Type B pancreatic cell (in vitro differentiated cells): ENCODE measurements at regions not wholly inside any gene's neighbourhood (a gene's known extent, or its start where the extent isn't known, plus 50 kb on each side); places are given as distances from the start of the nearest gene placed in this dataset.

Experiments used
- DNase-seq: peaks from one replicate; pipeline ENCODE4 v3.0.0; 2021; ENCODE audit warnings: mixed read lengths; ENCODE audit not compliant: unreplicated experiment; ENCODE audit errors: extremely low spot score
- H3K27ac Mint-ChIP-seq: 2 replicates; pipeline ENCODE4 v1.8.0; 2021; ENCODE audit warnings: mild to moderate bottlenecking, mixed read lengths
- H3K27me3 Mint-ChIP-seq: 2 replicates; pipeline ENCODE4 v1.8.0; 2021; ENCODE audit warnings: mixed read lengths
- H3K36me3 Mint-ChIP-seq: 2 replicates; pipeline ENCODE4 v1.8.0; 2021; ENCODE audit warnings: mixed read lengths
- H3K4me1 Mint-ChIP-seq: one replicate; pipeline ENCODE4 v1.8.0; 2021; ENCODE audit warnings: mixed read lengths; ENCODE audit not compliant: unreplicated experiment
- H3K4me3 Mint-ChIP-seq: 2 replicates; pipeline ENCODE4 v1.8.0; 2021; ENCODE audit warnings: mild to moderate bottlenecking, mixed read lengths
- H3K9me3 Mint-ChIP-seq: 2 replicates; pipeline ENCODE4 v1.8.0; 2021; ENCODE audit warnings: mixed read lengths
- CTCF ChIP-seq: fragments of 200-600 bp; sonication (generic); conservative IDR thresholded peaks from 2 replicates; pipeline ENCODE4 v1.5.0; 2021; ENCODE audit warnings: antibody characterized with exemption, mild to moderate bottlenecking

- Mint-ChIP-seq H3K4me3 (no peak overlapping the region), H3K27ac (no peak overlapping the region), H3K4me1 (no peaks in the 10 kb centered on the region), H3K27me3 (no peaks in the 10 kb centered on the region), H3K36me3 (no peaks in the 10 kb centered on the region), H3K9me3 (no peaks in the 10 kb centered on the region)
- no peak for TF ChIP-seq CTCF
- no peak for DNase-seq
These were observed 89.5 kb downstream of the RPL22L1 start for GRCh38 chr3:170780471-170780870.

- TF ChIP-seq CTCF: no peak
- Mint-ChIP-seq H3K36me3 (no peaks in the 10 kb centered on the region), H3K27ac (no peak overlapping the region)
These were observed 91.5 kb downstream of the RPL22L1 start for GRCh38 chr3:170778240-170779217.

GRCh38 chr3:170777564-170777926, 92.5 kb downstream of the RPL22L1 start:
- Mint-ChIP-seq H3K36me3 (no peaks in the 10 kb centered on the region), H3K27me3 (no peaks in the 10 kb centered on the region), H3K4me1 (no peaks in the 10 kb centered on the region), H3K4me3 (no peak overlapping the region), H3K9me3 (no peaks in the 10 kb centered on the region), H3K27ac (no peak overlapping the region)
- no peak for TF ChIP-seq CTCF
- no peak for DNase-seq

More at GRCh38 chr3:170778240-170779217, 91.5 kb downstream of the RPL22L1 start:
- no peaks in the 10 kb centered on the region for H3K27me3 Mint-ChIP-seq
- H3K9me3 Mint-ChIP-seq: no peaks in the 10 kb centered on the region
- H3K4me1 Mint-ChIP-seq: no peaks in the 10 kb centered on the region
- no peak for DNase-seq
- no peak overlapping the region for H3K4me3 Mint-ChIP-seq

GRCh38 chr3:170776887-170777563, 93.0 kb downstream of the RPL22L1 start:
- TF ChIP-seq CTCF: no peak
- Mint-ChIP-seq H3K9me3 (no peaks in the 10 kb centered on the region), H3K36me3 (no peaks in the 10 kb centered on the region)

GRCh38 chr3:170773682-170774425, 96.1 kb downstream of the RPL22L1 start:
- no peaks in the 10 kb centered on the region for H3K36me3 Mint-ChIP-seq
- no peaks in the 10 kb centered on the region for H3K27me3 Mint-ChIP-seq
- H3K27ac Mint-ChIP-seq: no peak overlapping the region
- peaks cover 9% of the 10 kb centered on the region for H3K4me1 Mint-ChIP-seq
- no peak for TF ChIP-seq CTCF
- H3K4me3 Mint-ChIP-seq: no peak overlapping the region
- no peak for DNase-seq
- no peaks in the 10 kb centered on the region for H3K9me3 Mint-ChIP-seq

More at GRCh38 chr3:170776887-170777563, 93.0 kb downstream of the RPL22L1 start:
- H3K4me3 Mint-ChIP-seq: no peak overlapping the region
- no peak overlapping the region for H3K27ac Mint-ChIP-seq
- DNase-seq: no peak
- H3K4me1 Mint-ChIP-seq: peaks cover 2% of the 10 kb centered on the region
- no peaks in the 10 kb centered on the region for H3K27me3 Mint-ChIP-seq
